Left ventricle myocardium inferior (tissue), 1 donor: ENCODE measurements at regions not wholly inside any gene's neighbourhood (a gene's known extent, or its start where the extent isn't known, plus 50 kb on each side); places are given as distances from the start of the nearest gene placed in this dataset.

Experiments used
- DNase-seq: peaks from one replicate; pipeline ENCODE4 v3.0.0-alpha.2; 2020
- H3K27ac ChIP-seq: fragments of 200-600 bp; replicated peaks from 2 replicates; pipeline ENCODE4 v1.8.0; 2021
- H3K27me3 ChIP-seq: fragments of 200-600 bp; 2 replicates; pipeline ENCODE4 v1.8.0; 2021; ENCODE audit warnings: low read depth
- H3K36me3 ChIP-seq: fragments of 200-600 bp; 2 replicates; pipeline ENCODE4 v1.8.0; 2021
- H3K4me1 ChIP-seq: fragments of 200-600 bp; 2 replicates; pipeline ENCODE4 v1.8.0; 2021
- H3K4me3 ChIP-seq: fragments of 200-600 bp; 2 replicates; pipeline ENCODE4 v1.8.0; 2021; ENCODE audit warnings: mild to moderate bottlenecking, moderate library complexity
- H3K9me3 ChIP-seq: fragments of 200-600 bp; replicated peaks from 2 replicates; pipeline ENCODE4 v1.8.0; 2021
- CTCF ChIP-seq: fragments of 200-600 bp; IDR thresholded peaks from 2 replicates; pipeline ENCODE4 v1.8.0; 2021; ENCODE audit warnings: antibody characterized with exemption, mild to moderate bottlenecking, borderline replicate concordance
- intact Hi-C: fragments of 100-400 bp; cut with micrococcal nuclease; formaldehyde crosslinking; loops from one replicate; pipeline ENCODE4 v1.11.0; 2022
- donor health status: DM: no; HTN: yes; CAD: no; lungs with severe emphysema.

DNA sequence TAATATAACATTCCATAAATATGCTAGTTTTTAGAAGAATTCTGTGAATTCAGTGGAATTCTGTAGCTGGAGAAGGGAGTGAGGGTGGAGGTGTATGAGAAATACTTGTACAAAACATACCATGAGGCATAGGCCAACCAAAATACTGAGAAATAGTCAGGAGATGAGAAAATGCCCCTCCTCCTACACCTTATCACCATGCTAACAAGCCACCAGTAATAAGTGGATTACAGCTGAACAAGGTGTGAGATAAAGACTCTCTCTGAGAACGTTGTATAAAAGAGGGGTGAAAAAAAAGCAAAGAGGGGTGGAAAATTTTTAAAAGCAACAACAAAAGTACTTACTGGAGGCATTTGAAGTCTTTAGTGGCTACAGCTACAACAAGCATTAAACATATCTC is 90.4 kb upstream of the IGFBP3 start:
- Histone ChIP-seq H3K9me3 (no peaks in the 10 kb centered on the region), H3K27ac (no peak overlapping the region), H3K4me1 (peaks cover 13% of the 10 kb centered on the region), H3K27me3 (no peaks in the 10 kb centered on the region), H3K36me3 (no peaks in the 10 kb centered on the region), H3K4me3 (no peak overlapping the region)
- no peak for TF ChIP-seq CTCF
- DNase-seq: no peak
- intact Hi-C loops: no loop called here

- Histone ChIP-seq H3K27me3 (no peaks in the 10 kb centered on the region), H3K36me3 (no peaks in the 10 kb centered on the region), H3K9me3 (no peaks in the 10 kb centered on the region), H3K27ac (no peak overlapping the region), H3K4me1 (peaks cover 13% of the 10 kb centered on the region), H3K4me3 (no peak overlapping the region)
- DNase-seq: no peak
- intact Hi-C loops: no loop called here
- TF ChIP-seq CTCF: no peak
These were observed 90.0 kb upstream of the IGFBP3 start for GRCh38 chr7:46011059-46011458.

GRCh38 chr7:46009211-46009610 is 88.1 kb upstream of the IGFBP3 start:
- no peaks in the 10 kb centered on the region for H3K9me3 ChIP-seq
- no peak for TF ChIP-seq CTCF
- H3K27me3 ChIP-seq: no peaks in the 10 kb centered on the region
- no peak overlapping the region for H3K27ac ChIP-seq
- intact Hi-C loops: no loop called here
- no peaks in the 10 kb centered on the region for H3K4me1 ChIP-seq
- no peak for DNase-seq
- H3K36me3 ChIP-seq: no peaks in the 10 kb centered on the region
- no peak overlapping the region for H3K4me3 ChIP-seq

GRCh38 chr7:46007990-46008643 is 87.0 kb upstream of the IGFBP3 start:
- H3K27me3 ChIP-seq: no peaks in the 10 kb centered on the region
- no peak for TF ChIP-seq CTCF
- intact Hi-C loops: no loop called here
- no peak overlapping the region for H3K4me3 ChIP-seq
- H3K9me3 ChIP-seq: peaks cover 4% of the 10 kb centered on the region
- no peaks in the 10 kb centered on the region for H3K4me1 ChIP-seq
- no peak for DNase-seq
- H3K27ac ChIP-seq: peak overlapping the region; percentile 2
- no peaks in the 10 kb centered on the region for H3K36me3 ChIP-seq

- H3K36me3 ChIP-seq: no peaks in the 10 kb centered on the region
- DNase-seq: no peak
- intact Hi-C loops: no loop called here
- H3K4me1 ChIP-seq: no peaks in the 10 kb centered on the region
- no peak for TF ChIP-seq CTCF
- peaks cover 13% of the 10 kb centered on the region for H3K9me3 ChIP-seq
- no peak overlapping the region for H3K4me3 ChIP-seq
- H3K27ac ChIP-seq: no peak overlapping the region
- no peaks in the 10 kb centered on the region for H3K27me3 ChIP-seq
These were observed 86.1 kb upstream of the IGFBP3 start for GRCh38 chr7:46007194-46007593.
